ENCODE measurements at regions not wholly inside any gene's neighbourhood (a gene's known extent, or its start where the extent isn't known, plus 50 kb on each side); places are given as distances from the start of the nearest gene placed in this dataset.
"Not testable (repeated sequence)": the region's sequence is repeated elsewhere in the genome, so short reads cannot be mapped to it uniquely, and the experiment has no call there.

DNA sequence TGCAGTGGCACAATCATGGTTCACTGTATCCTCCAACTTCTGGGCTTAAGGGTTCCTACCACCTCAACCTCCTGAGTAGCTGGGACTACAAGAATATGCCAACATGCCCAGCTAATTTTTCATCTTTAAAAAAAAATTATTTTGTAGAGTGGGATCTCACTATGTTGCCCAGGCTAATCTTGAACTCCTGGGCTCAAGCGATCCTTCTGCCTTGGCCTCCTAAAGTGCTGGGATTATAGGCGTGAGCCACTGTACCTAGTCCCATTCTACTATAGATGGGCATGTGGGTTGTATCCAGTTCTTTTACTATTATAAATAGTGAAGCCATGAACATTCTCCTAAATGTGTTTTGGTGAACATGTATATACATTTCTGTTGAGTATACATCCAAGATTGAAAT, 57.9 kb upstream of the PAXBP1 start:
- Histone ChIP-seq H4K20me1 (ENCODE audit: insufficient read depth) (no peaks in the 10 kb centered on the region), H3K27ac (ENCODE audit: low read depth, low read length) (no peak overlapping the region), H3K9me3 (ENCODE audit: control insufficient read depth in 1 of 2, insufficient read depth in 1 of 2, low read depth in 1 of 2, low read length in 2 of 2) (no peaks in the 10 kb centered on the region; a peak in 1 of 4 replicates), H3K4me1 (ENCODE audit: control insufficient read depth in 1 of 2, insufficient read depth in 2 of 2, low read length in 2 of 2) (peaks cover 0 to 3% of the 10 kb centered on the region in 2 experiments; a peak in 1 of 4 replicates), H3K4me2 (ENCODE audit: low read length) (no peak overlapping the region), H3K79me2 (ENCODE audit: insufficient read depth, low read length) (no peaks in the 10 kb centered on the region), H2AFZ (ENCODE audit: low read depth, low read length, poor library complexity, severe bottlenecking) (no peak overlapping the region), H3K9ac (ENCODE audit: low read length) (no peak overlapping the region), H3K4me3 (replicated peaks in 1 of 2; ENCODE audit: low read depth in 1 of 2, low read length in 2 of 2) (no peak overlapping the region), H3K27me3 (ENCODE audit: insufficient read depth, low read length) (no peaks in the 10 kb centered on the region), H3K9me2 (ENCODE audit: insufficient read depth) (no peaks in the 10 kb centered on the region), H3K36me3 (ENCODE audit: control insufficient read depth in 1 of 2, insufficient read depth in 2 of 2, low read length in 2 of 2) (no peaks in the 10 kb centered on the region)
- intact Hi-C loops (cut with micrococcal nuclease), result no loop called here
- BruUV-seq (replicated peaks), result no TSS peak
- RAD21 ChIA-PET (ENCODE audit: low non-redundant PET in 1 of 2, low total read pairs in 2 of 2, uncharacterized antibody in 2 of 2, unreplicated experiment in 2 of 2), result no interaction called here
- ATAC-seq (no peak), DNase-seq (ENCODE audit: low read depth, low spot score) (no peak)
- CTCF ChIA-PET, result no interaction called here
- POLR2A ChIA-PET, result no interaction called here
- TF ChIP-seq JUND (IDR thresholded peaks at IDR 0.05), result no peak
- TF ChIP-seq RAD21 (IDR thresholded peaks at IDR 0.05; ENCODE audit: low read depth), result no peak
- TF ChIP-seq, protein P1, sequence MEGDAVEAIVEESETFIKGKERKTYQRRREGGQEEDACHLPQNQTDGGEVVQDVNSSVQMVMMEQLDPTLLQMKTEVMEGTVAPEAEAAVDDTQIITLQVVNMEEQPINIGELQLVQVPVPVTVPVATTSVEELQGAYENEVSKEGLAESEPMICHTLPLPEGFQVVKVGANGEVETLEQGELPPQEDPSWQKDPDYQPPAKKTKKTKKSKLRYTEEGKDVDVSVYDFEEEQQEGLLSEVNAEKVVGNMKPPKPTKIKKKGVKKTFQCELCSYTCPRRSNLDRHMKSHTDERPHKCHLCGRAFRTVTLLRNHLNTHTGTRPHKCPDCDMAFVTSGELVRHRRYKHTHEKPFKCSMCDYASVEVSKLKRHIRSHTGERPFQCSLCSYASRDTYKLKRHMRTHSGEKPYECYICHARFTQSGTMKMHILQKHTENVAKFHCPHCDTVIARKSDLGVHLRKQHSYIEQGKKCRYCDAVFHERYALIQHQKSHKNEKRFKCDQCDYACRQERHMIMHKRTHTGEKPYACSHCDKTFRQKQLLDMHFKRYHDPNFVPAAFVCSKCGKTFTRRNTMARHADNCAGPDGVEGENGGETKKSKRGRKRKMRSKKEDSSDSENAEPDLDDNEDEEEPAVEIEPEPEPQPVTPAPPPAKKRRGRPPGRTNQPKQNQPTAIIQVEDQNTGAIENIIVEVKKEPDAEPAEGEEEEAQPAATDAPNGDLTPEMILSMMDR (IDR thresholded peaks at IDR 0.05 in 2 of 3, conservative IDR thresholded peaks at IDR 0.05 in 1 of 3; ENCODE audit: borderline replicate concordance in 1 of 3, insufficient read depth in 1 of 3, low read depth in 2 of 3, low read length in 2 of 3), result no peak
- TF ChIP-seq EZH2phosphoT487 (IDR thresholded peaks at IDR 0.05; ENCODE audit: borderline replicate concordance), result no peak
- TF ChIP-seq ELF1 (IDR thresholded peaks at IDR 0.05; ENCODE audit: borderline replicate concordance, low read depth), result no peak
- TF ChIP-seq EZH2 (IDR thresholded peaks at IDR 0.05), result no peak
- TF ChIP-seq, protein P2, sequence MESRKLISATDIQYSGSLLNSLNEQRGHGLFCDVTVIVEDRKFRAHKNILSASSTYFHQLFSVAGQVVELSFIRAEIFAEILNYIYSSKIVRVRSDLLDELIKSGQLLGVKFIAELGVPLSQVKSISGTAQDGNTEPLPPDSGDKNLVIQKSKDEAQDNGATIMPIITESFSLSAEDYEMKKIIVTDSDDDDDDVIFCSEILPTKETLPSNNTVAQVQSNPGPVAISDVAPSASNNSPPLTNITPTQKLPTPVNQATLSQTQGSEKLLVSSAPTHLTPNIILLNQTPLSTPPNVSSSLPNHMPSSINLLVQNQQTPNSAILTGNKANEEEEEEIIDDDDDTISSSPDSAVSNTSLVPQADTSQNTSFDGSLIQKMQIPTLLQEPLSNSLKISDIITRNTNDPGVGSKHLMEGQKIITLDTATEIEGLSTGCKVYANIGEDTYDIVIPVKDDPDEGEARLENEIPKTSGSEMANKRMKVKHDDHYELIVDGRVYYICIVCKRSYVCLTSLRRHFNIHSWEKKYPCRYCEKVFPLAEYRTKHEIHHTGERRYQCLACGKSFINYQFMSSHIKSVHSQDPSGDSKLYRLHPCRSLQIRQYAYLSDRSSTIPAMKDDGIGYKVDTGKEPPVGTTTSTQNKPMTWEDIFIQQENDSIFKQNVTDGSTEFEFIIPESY (IDR thresholded peaks at IDR 0.05; ENCODE audit: extremely low read depth, insufficient replicate concordance, low read length), result no peak
- TF ChIP-seq SP1 (IDR thresholded peaks at IDR 0.05; ENCODE audit: low read depth), result no peak
- TF ChIP-seq POLR2A (IDR thresholded peaks at IDR 0.05; ENCODE audit: borderline replicate concordance, extremely low read depth, insufficient read depth, insufficient read length), result no peak
- no peak for TF ChIP-seq CEBPB (IDR thresholded peaks at IDR 0.05; ENCODE audit: low read depth)
- no peak for TF ChIP-seq SIN3A (IDR thresholded peaks at IDR 0.05; ENCODE audit: low read depth)
- TF ChIP-seq FOSL1 (IDR thresholded peaks at IDR 0.05; ENCODE audit: low read depth), result no peak

DNA sequence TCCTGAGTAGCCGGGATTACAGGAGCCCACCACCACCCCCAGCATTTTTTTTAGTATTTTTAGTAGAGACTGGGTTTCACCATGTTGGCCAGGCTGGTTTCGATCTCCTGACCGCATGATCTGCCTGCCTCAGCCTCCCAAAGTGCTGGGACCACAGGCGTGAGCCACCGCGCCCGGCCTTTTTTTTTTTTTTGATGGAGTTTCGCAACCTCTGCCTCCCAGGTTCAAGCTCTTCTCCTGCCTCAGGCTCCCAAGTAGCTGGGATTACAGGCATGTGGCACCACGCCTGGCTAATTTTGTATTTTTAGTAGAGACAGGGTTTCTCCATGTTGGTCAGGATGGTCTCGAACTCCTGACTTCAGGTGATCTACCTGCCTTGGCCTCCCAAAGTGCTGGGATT, 60.2 kb upstream of the PAXBP1 start:
- CTCF ChIA-PET, result interaction anchor here (2.9 kb wide), 1 partner anchor 365 kb away, joined by 25 read pairs; no protein-coding TSS in a partner anchor
- ATAC-seq; BruUV-seq (replicated peaks); H3K27ac ChIP-seq (ENCODE audit: low read depth, low read length); POLR2A ChIA-PET; H3K36me3 ChIP-seq (ENCODE audit: control insufficient read depth in 1 of 2, insufficient read depth in 2 of 2, low read length in 2 of 2); H4K20me1 ChIP-seq (ENCODE audit: insufficient read depth); H3K9ac ChIP-seq (ENCODE audit: low read length); H3K9me2 ChIP-seq (ENCODE audit: insufficient read depth); H2AFZ ChIP-seq (ENCODE audit: low read depth, low read length, poor library complexity, severe bottlenecking); H3K4me3 ChIP-seq (replicated peaks in 1 of 2; ENCODE audit: low read depth in 1 of 2, low read length in 2 of 2); H3K27me3 ChIP-seq (ENCODE audit: insufficient read depth, low read length); DNase-seq (ENCODE audit: low read depth, low spot score); H3K79me2 ChIP-seq (ENCODE audit: insufficient read depth, low read length); H3K4me2 ChIP-seq (ENCODE audit: low read length); H3K4me1 ChIP-seq (ENCODE audit: control insufficient read depth in 1 of 2, insufficient read depth in 2 of 2, low read length in 2 of 2); H3K9me3 ChIP-seq (ENCODE audit: control insufficient read depth in 1 of 2, insufficient read depth in 1 of 2, low read depth in 1 of 2, low read length in 2 of 2): not testable (repeated sequence)
- RAD21 ChIA-PET (ENCODE audit: low non-redundant PET in 1 of 2, low total read pairs in 2 of 2, uncharacterized antibody in 2 of 2, unreplicated experiment in 2 of 2), result interaction anchor here in 1 of 2 experiments (0.9 kb wide), 1 partner anchor 295 kb away, joined by 3 read pairs; no protein-coding TSS in a partner anchor
- intact Hi-C loops (cut with micrococcal nuclease), result loop anchor here (2.0 kb wide), 2 partner anchors 295 to 365 kb away; no protein-coding TSS in a partner anchor

All from HCT116 (cell line).